Lower leg skin (tissue), 3 donors: ENCODE measurements at regions not wholly inside any gene's neighbourhood (a gene's known extent, or its start where the extent isn't known, plus 50 kb on each side); places are given as distances from the start of the nearest gene placed in this dataset.

Experiments used
- POLR2A ChIP-seq, 2 donors: fragments of 450-650 bp; IDR thresholded peaks; one replicate each; pipeline ENCODE4 v1.6.1; 2016 to 2017; ENCODE audit warnings: antibody characterized with exemption in 2 of 2, mild to moderate bottlenecking in 1 of 2, moderate library complexity in 1 of 2
- TF ChIP-seq, protein P1 (sequence below), 3 donors: fragments of 450-650 bp; IDR thresholded peaks; one replicate each; pipeline ENCODE4 v1.5.1; 2016; ENCODE audit warnings: antibody characterized with exemption in 3 of 3, mild to moderate bottlenecking in 3 of 3, moderate library complexity in 2 of 3

DNA sequence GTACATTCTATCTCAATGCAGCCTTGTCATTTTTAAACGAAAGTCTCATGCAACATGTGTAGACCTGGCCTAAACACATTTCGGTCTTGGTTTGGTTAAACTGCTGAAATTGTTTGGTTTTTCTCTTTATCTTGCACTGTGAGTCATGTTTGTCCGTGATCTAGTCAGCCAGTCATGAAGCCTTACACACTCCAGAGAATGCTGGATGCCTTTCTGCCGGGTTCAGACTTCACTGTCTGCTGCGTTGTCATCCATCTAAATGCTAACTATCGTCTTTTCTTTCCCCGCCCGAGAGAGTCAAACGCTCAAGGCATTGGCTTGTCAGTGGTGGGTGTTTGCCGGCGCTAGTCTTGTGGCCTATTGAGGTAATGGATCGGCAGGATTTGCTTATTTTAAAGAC is 1194.6 kb upstream of the WWC1 start:
- TF ChIP-seq, protein P1, sequence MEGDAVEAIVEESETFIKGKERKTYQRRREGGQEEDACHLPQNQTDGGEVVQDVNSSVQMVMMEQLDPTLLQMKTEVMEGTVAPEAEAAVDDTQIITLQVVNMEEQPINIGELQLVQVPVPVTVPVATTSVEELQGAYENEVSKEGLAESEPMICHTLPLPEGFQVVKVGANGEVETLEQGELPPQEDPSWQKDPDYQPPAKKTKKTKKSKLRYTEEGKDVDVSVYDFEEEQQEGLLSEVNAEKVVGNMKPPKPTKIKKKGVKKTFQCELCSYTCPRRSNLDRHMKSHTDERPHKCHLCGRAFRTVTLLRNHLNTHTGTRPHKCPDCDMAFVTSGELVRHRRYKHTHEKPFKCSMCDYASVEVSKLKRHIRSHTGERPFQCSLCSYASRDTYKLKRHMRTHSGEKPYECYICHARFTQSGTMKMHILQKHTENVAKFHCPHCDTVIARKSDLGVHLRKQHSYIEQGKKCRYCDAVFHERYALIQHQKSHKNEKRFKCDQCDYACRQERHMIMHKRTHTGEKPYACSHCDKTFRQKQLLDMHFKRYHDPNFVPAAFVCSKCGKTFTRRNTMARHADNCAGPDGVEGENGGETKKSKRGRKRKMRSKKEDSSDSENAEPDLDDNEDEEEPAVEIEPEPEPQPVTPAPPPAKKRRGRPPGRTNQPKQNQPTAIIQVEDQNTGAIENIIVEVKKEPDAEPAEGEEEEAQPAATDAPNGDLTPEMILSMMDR (IDR thresholded peaks at IDR 0.05), result no peak
- no peak for TF ChIP-seq POLR2A (IDR thresholded peaks at IDR 0.05)
